SU-DHL-6 (cell line): ENCODE measurements at regions not wholly inside any gene's neighbourhood (a gene's known extent, or its start where the extent isn't known, plus 50 kb on each side); places are given as distances from the start of the nearest gene placed in this dataset.

Experiments used
- H2AFZ ChIP-seq: fragments of 200-600 bp; sonication (generic); 2 replicates; pipeline ENCODE4 v1.6.1; 2014; ENCODE audit warnings: low read depth, mild to moderate bottlenecking, moderate library complexity, mixed read lengths, antibody characterized with exemption, low read length; ENCODE audit not compliant: severe bottlenecking
- H3F3A ChIP-seq: fragments of 200-600 bp; shearing (Covaris generic); 2 replicates; pipeline ENCODE4 v1.6.0; 2016; ENCODE audit warnings: antibody characterized with exemption, mild to moderate bottlenecking; ENCODE audit not compliant: insufficient read depth
- H3K27ac ChIP-seq: fragments of 200-600 bp; sonication (generic); 2 replicates; pipeline ENCODE4 v1.5.1; 2016; ENCODE audit warnings: low read depth, mild to moderate bottlenecking, low read length, moderate library complexity, mixed read lengths
- H3K27me3 ChIP-seq: fragments of 200-600 bp; sonication (generic), shearing (Covaris generic); 2 replicates; pipeline ENCODE4 v1.6.0; 2014; ENCODE audit warnings: mild to moderate bottlenecking, low read length
- H3K36me3 ChIP-seq: fragments of 200-600 bp; sonication (generic); 2 replicates; pipeline ENCODE4 v1.6.1; 2014; ENCODE audit warnings: mild to moderate bottlenecking, low read length, mixed read lengths
- H3K4me2 ChIP-seq: fragments of 300-600, 200-600 bp; shearing (Covaris generic), sonication (generic); 2 replicates; pipeline ENCODE4 v1.6.0; 2014; ENCODE audit warnings: low read length, low read depth, mild to moderate bottlenecking; ENCODE audit not compliant: poor library complexity, severe bottlenecking
- H3K4me3 ChIP-seq: fragments of 200-600 bp; sonication (generic); 2 replicates; pipeline ENCODE4 v1.5.1; 2014; ENCODE audit warnings: antibody characterized with exemption, low read length, mild to moderate bottlenecking, mixed read lengths; ENCODE audit not compliant: insufficient read depth, poor library complexity, severe bottlenecking
- H3K79me2 ChIP-seq: fragments of 200-600 bp; sonication (generic); 2 replicates; pipeline ENCODE4 v1.6.1; 2014; ENCODE audit warnings: mild to moderate bottlenecking, low read length, moderate library complexity; ENCODE audit not compliant: insufficient read depth
- H3K9ac ChIP-seq: fragments of 200-600 bp; sonication (generic); 2 replicates; pipeline ENCODE4 v1.7.0; 2014; ENCODE audit warnings: mild to moderate bottlenecking, low read length
- H3K9me2 ChIP-seq: fragments of 200-600 bp; sonication (generic); replicated peaks from 2 replicates; pipeline ENCODE4 v1.6.1; 2014; ENCODE audit warnings: low read length; ENCODE audit not compliant: insufficient read depth
- H3K9me3 ChIP-seq: fragments of 200-600 bp; sonication (generic); 2 replicates; pipeline ENCODE4 v1.6.1; 2014; ENCODE audit warnings: low read length, mixed read lengths; ENCODE audit not compliant: insufficient read depth
- H4K20me1 ChIP-seq: fragments of 200-600 bp; sonication (generic); 2 replicates; pipeline ENCODE4 v1.6.1; 2014; ENCODE audit warnings: low read depth, mild to moderate bottlenecking, antibody characterized with exemption, low read length, moderate library complexity, mixed read lengths
- CTCF ChIP-seq: fragments of 200-600 bp; sonication (generic); IDR thresholded peaks from one replicate; pipeline ENCODE4 v1.5.1; 2017; ENCODE audit warnings: antibody characterized with exemption, mild to moderate bottlenecking, low read length, moderate library complexity; ENCODE audit not compliant: insufficient read depth, poor library complexity, severe bottlenecking
- EZH2phosphoT487 ChIP-seq: fragments of 200-600 bp; sonication (generic), shearing (Covaris generic); conservative IDR thresholded peaks from 2 replicates; pipeline ENCODE4 v1.6.1; 2018; ENCODE audit warnings: mild to moderate bottlenecking, antibody characterized with exemption, low read length, moderate library complexity, mixed read lengths

- Histone ChIP-seq H2AFZ (no peak overlapping the region), H3K9me2 (no peaks in the 10 kb centered on the region), H4K20me1 (no peaks in the 10 kb centered on the region), H3K9ac (no peak overlapping the region), H3F3A (no peaks in the 10 kb centered on the region), H3K27me3 (no peaks in the 10 kb centered on the region), H3K4me2 (no peak overlapping the region), H3K4me3 (no peak overlapping the region), H3K9me3 (no peaks in the 10 kb centered on the region), H3K79me2 (no peaks in the 10 kb centered on the region), H3K27ac (no peak overlapping the region), H3K36me3 (no peaks in the 10 kb centered on the region)
- TF ChIP-seq EZH2phosphoT487 (no peak), CTCF (no peak)
Observed at GRCh38 chr13:29996316-29996715, 145.9 kb upstream of the UBL3 start.

GRCh38 chr13:29994911-29995595 is 144.6 kb upstream of the UBL3 start:
- Histone ChIP-seq H2AFZ (no peak overlapping the region), H3K4me2 (no peak overlapping the region), H3K9me3 (no peaks in the 10 kb centered on the region), H4K20me1 (no peaks in the 10 kb centered on the region), H3K4me3 (no peak overlapping the region), H3F3A (no peaks in the 10 kb centered on the region), H3K9me2 (no peaks in the 10 kb centered on the region), H3K36me3 (no peaks in the 10 kb centered on the region), H3K27me3 (no peaks in the 10 kb centered on the region), H3K27ac (no peak overlapping the region), H3K79me2 (no peaks in the 10 kb centered on the region), H3K9ac (no peak overlapping the region)
- TF ChIP-seq CTCF (no peak), EZH2phosphoT487 (no peak)

GRCh38 chr13:29993716-29994488 is 143.5 kb upstream of the UBL3 start:
- Histone ChIP-seq H3K79me2 (no peaks in the 10 kb centered on the region), H2AFZ (no peak overlapping the region), H3K27me3 (no peaks in the 10 kb centered on the region), H3K9ac (no peak overlapping the region), H3K9me3 (no peaks in the 10 kb centered on the region), H3K4me3 (no peak overlapping the region), H3K27ac (no peak overlapping the region), H3K36me3 (no peaks in the 10 kb centered on the region), H4K20me1 (no peaks in the 10 kb centered on the region), H3K4me2 (no peak overlapping the region), H3F3A (no peaks in the 10 kb centered on the region), H3K9me2 (no peaks in the 10 kb centered on the region)
- TF ChIP-seq EZH2phosphoT487, result no peak
- no peak for TF ChIP-seq CTCF
